HG02973 (cell line): ENCODE measurements at regions not wholly inside any gene's neighbourhood (a gene's known extent, or its start where the extent isn't known, plus 50 kb on each side); places are given as distances from the start of the nearest gene placed in this dataset.

Source experiments
- ATAC-seq: cut with Tn5 transposase; IDR thresholded peaks from one replicate; pipeline ENCODE4 v1.9.1; 2021; ENCODE audit warnings: moderate library complexity; ENCODE audit not compliant: unreplicated experiment

DNA sequence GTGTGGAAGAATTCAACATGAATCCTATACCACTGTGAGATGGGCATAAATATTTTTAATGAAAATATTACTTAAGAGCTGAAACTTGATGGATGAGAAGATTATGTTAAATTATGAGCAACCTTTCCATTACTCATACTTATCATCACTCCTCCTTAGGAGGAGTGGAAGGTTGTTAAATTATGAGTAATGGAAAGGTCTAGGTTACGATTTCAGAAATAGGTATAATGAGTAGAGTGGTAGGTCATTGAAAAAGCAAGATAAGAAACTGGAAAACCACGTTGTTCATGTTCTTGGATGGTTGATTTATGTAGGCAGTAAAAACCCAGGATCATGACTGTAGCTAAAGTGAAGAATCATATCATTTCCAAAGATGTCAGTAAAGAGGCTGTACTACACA is 973.2 kb upstream of the RAG2 start:
- ATAC-seq: no peak

GRCh38 chr11:37560991-37561390 is 963.0 kb upstream of the RAG2 start:
- no peak for ATAC-seq

GRCh38 chr11:37560346-37560745 is 962.3 kb upstream of the RAG2 start:
- ATAC-seq: no peak

DNA sequence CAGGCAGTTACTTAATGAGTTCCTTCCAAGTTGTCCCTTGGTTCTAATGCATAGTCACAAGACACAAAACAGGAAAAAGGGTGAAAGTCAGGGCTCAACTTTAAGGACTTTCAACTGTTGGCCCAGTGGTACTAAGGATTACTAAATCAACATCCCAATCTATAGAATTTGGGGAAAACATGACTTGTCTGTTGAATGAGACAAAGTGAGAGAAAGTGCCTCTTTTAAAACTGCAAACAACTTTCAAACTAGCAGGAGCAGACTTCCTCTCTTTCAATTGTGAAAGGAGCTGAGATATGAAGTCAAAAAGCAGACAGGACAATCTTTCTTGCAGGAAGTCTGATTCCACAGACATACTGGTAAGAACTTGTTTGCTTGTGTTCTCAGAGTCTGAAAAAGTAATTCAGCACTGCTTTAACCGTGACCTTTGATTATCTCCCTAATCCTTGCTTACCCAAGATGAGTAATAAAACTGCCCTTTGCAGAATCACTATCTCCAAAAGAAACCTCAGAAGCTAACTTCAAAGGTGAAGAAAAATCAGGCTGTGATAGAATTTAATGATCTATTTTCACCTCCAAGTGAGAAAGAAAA is 960.7 kb upstream of the RAG2 start:
- ATAC-seq: no peak

- no peak for ATAC-seq
Measured at GRCh38 chr11:37557990-37558389, 960.0 kb upstream of the RAG2 start.

DNA sequence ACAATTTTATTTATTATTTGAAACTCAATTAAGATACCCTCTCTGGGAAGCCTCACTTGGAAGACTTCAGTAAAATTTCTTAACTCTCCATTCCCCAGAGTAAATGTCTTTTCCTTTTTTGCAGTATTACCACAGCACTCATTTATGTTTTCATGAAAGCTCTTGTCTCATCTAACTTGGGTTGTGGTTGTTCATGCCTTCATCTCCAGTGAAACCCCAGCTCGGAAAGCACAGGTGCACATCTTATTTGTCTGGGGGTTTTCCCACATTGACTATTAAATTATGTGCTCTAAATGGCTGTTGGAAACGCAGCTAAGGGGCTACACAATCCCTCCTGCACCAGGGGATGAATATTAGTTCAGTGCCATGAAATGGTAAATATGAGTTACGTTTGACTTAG is 954.2 kb upstream of the RAG2 start:
- ATAC-seq: no peak

GRCh38 chr11:37544491-37544890 is 946.5 kb upstream of the RAG2 start:
- ATAC-seq: no peak

- no peak for ATAC-seq
Measured at GRCh38 chr11:37533830-37534229, 935.8 kb upstream of the RAG2 start.

DNA sequence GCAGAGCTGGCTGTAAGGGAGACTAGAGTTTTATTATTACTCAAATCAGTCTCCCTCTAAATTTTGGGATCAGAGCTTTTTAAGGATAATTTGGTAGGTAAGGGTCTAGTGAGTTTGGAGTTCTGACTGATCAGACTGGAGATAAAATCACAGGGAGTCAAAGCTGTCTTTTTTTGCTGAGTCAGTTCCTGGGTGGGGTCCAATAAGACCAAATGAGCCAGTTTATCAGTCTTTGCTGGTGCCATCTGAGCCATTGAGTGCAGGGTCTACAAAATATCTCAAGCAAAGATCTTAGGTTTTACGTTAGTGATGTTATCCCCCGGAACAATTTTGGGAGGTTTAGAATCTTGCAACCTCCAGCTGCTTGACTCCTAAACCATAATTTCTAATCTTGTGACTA is 935.1 kb upstream of the RAG2 start:
- no peak for ATAC-seq

- ATAC-seq: no peak
Measured at GRCh38 chr11:37532271-37532670, 934.2 kb upstream of the RAG2 start.

- no peak for ATAC-seq
Measured at GRCh38 chr11:37527545-37527944, 929.5 kb upstream of the RAG2 start.

DNA sequence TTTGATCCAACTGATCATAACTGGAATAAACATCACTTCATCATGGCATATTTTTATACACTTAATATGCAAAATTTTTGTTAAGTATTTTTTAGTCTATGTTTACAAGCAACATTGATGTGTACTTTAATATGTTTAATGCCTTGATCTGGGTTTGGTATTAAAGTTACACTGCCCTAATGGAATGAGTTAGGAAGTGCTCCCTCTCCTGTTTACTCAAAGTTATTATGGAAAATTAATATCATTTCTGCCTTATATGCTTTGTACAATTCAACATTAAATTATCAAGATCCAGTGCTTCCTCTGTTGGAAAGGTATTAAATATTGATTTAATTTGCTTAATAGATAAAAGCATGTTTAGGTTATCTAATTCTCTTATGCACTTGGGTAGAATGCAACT is 927.3 kb upstream of the RAG2 start:
- no peak for ATAC-seq

- ATAC-seq: no peak
Measured at GRCh38 chr11:37519781-37520180, 921.7 kb upstream of the RAG2 start.

DNA sequence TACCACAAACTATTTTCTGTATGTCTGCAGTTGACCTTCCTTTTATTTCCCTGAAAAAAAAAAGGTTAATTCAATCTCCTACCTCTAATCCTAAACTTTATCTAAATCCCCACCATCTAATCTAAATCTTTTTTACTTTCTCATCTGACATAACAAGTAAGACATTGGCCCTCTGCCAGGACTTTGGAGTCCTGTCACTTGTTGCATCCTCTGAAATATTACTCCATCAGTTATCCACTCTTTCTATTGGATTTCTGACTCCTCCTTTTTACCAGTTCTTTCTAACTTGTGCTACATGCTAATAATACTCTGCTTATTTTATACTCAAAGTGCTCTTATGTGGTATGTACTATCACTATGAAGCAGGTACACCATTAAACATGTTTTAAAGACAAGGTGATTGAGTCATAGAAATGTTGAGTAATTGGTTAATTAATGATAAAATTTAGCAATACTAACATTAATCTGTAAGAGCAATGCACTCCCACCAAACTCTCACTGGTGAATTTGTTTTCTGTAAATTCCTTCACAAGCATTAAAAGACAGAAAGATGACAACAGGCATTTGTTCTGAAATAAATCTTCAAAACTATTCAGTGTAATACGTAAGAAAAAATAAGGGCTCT is 914.2 kb upstream of the RAG2 start:
- ATAC-seq: no peak

DNA sequence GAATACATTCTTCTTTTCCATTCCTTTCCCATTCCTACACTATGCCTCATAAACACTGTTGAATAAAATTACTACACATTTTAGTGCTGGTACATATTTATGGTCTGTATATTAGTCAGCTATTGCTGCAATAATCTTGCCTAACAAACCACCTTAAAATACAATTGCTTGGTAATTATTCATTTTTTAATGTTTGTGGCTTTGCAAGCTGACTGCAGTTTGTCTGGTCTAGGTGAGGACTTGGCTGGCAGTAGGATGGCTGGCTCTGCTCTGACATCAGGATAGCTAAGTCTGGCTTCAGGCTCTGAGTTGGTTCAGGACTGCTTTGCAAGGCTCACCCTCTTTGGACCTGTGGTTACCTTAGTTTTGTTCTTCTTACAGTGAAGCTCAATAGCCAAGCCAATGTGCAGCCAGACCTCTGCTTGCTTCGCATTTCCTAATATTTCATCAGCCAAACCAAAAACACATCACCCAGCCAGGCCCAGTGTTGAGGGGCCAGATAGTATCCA is 913.4 kb upstream of the RAG2 start:
- no peak for ATAC-seq

DNA sequence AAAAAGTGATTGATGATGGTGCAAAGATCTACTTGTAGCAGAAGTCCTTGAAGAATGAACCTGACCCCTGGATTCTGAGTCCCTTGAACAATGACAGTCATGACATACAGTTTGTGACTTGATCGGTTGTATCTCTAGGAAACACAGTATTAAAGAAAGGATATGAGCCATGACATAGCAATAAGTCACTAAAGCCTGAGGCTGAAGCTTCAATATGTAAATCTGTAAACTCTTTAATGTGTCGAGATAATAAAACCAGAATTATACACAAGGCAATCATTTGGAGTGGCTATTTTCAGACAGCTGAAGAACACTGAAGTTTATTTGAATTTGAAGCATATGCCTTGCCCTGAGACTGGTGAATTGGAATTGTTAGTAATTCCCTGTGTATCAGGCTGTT is 911.5 kb upstream of the RAG2 start:
- ATAC-seq: no peak

- ATAC-seq: no peak
Measured at GRCh38 chr11:37506531-37506930, 908.5 kb upstream of the RAG2 start.

- no peak for ATAC-seq
Measured at GRCh38 chr11:37505406-37505805, 907.4 kb upstream of the RAG2 start.

- ATAC-seq: no peak
Measured at GRCh38 chr11:37504921-37505320, 906.9 kb upstream of the RAG2 start.

DNA sequence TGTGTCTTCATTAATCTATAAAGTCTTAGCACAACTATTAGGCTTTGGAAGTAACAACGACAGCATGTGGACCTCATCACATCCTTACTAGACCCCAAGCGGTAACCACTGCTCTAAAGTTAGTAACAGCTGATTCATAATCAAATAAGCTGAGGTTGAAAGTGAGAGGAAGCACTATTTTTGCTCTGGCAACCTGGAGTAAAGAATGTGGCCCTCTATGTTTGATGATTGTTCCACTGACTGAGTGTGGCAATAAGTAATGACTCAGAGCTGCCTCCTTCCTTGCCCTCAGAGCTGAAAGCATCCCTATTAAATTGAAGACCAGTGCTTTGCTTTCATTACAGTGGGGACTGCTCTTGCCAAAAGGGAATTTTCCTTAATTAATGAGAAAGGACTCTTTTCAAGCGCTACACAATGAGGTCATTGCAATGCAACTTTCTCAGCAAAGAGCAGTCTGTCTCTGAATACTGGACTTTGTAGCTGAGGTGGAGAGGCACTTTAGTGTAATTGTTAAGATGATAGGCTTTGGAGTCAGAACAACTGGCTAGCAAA is 906.1 kb upstream of the RAG2 start:
- peak; percentile 92 for ATAC-seq

DNA sequence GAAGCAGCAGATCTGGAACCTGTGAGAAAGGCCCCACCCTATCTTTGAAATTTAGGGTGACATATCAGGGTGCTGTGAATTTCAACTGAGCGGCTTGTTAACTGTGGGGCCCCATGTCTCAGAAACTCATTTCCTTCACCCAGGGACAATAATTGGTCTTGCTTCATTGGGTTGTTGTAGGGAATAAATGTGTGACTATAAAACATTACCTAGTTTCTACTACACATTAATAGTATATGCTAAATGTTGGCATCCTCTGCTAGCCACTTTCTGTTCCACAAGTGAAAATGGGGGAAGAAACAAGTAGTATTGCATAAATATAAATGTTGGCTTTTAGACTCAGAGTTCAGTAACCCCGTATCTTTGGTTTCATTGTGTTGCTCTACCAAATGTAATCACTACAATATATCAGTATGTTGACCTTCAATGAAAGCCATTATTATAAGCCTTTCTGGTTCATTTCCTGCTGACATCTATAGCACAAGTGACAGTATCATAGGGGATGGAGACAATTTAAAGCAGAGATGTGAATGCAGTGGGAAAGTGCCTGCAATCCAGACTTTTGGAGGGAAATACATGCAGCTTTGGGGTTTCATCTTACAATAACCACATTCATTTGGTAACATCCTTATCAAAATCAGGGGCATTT is 905.5 kb upstream of the RAG2 start:
- ATAC-seq: peak; percentile 48

- ATAC-seq: no peak
Measured at GRCh38 chr11:37502202-37502601, 904.2 kb upstream of the RAG2 start.
